Activated CD8-positive, alpha-beta T cell treated with anti-CD3 and anti-CD28 coated beads, Interleukin-2, amount 10 ng/mL, durations not matched to agents 7 days and 5 days (primary cell): ENCODE measurements at regions not wholly inside any gene's neighbourhood (a gene's known extent, or its start where the extent isn't known, plus 50 kb on each side); places are given as distances from the start of the nearest gene placed in this dataset.
"Not testable (repeated sequence)": the region's sequence is repeated elsewhere in the genome, so short reads cannot be mapped to it uniquely, and the experiment has no call there.

Experiments
- ATAC-seq: fragments of 150-1000 bp; cut with Tn5 transposase; one replicate; pipeline ENCODE4 v1.10.0; 2021; ENCODE audit warnings: moderate library complexity
- CTCF ChIA-PET: fragments of 350-600 bp; sonication (Branson Sonifier 250); formaldehyde crosslinking; loops from one replicate; lab custom pipeline; 2021; ENCODE audit warnings: antibody characterized with exemption; lab: Charles Lee
- POLR2A ChIA-PET: fragments of 350-600 bp; sonication (Branson Sonifier 250); formaldehyde crosslinking; loops from one replicate; lab custom pipeline; 2021; ENCODE audit warnings: antibody characterized with exemption; lab: Charles Lee
- DNase-seq: peaks from one replicate; pipeline ENCODE4 v3.0.0-alpha.2; 2020
- H3K27ac Mint-ChIP-seq: one replicate; pipeline ENCODE4 v1.8.0; 2021; ENCODE audit warnings: mild to moderate bottlenecking, mixed read lengths
- H3K27me3 Mint-ChIP-seq: one replicate; pipeline ENCODE4 v1.8.0; 2021; ENCODE audit warnings: low read depth, mixed read lengths
- H3K36me3 Mint-ChIP-seq: one replicate; pipeline ENCODE4 v1.8.0; 2021; ENCODE audit warnings: low read depth, mixed read lengths
- H3K4me1 Mint-ChIP-seq: one replicate; pipeline ENCODE4 v1.8.0; 2021; ENCODE audit warnings: low read depth, mixed read lengths
- H3K4me3 Mint-ChIP-seq: one replicate; pipeline ENCODE4 v1.8.0; 2021; ENCODE audit warnings: mild to moderate bottlenecking, mixed read lengths
- H3K9me3 Mint-ChIP-seq: one replicate; pipeline ENCODE4 v1.8.0; 2022; ENCODE audit warnings: mixed read lengths; ENCODE audit not compliant: insufficient read depth

DNA sequence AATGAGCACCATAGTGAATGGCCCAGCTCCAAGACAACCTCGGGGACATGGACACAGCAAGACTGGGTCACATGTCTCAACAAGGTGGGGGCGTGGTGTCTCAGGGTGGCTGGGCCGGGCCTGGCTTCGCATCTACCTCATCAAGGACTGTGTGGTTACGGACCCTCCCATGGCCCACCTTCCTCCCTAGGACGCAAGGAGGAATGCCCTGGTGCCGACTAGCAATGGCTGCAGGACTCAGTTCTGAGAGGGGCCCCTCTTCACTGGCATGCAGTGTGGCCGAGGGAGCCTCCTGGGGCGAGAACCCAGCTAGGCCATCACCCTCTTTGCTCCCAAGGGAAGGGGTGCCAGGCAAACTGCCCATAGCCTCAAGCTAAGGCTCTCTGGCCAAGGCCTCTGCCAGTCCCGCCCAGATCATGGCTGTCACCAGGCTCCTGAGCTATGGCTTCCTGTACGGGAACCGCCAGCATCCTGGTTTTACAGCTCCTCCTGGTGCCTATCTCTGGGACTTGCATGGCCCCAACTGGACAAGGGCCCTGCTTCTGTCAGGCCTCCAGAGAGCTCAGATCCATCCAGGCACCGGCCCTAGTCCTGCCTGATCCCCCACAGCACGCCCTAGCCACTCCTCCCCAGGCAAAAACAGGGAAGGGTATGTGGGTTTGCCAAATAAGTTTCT is 218.0 kb upstream of the AGTR2 start:
- no peaks in the 10 kb centered on the region for H3K27me3 Mint-ChIP-seq
- ChIA-PET POLR2A (no interaction called here), CTCF (no interaction called here)
- no peak for DNase-seq
- H3K9me3 Mint-ChIP-seq: no peaks in the 10 kb centered on the region
- no peaks in the 10 kb centered on the region for H3K4me1 Mint-ChIP-seq
- no peaks in the 10 kb centered on the region for H3K36me3 Mint-ChIP-seq
- no peak for ATAC-seq
- H3K4me3 Mint-ChIP-seq: no peak overlapping the region
- no peak overlapping the region for H3K27ac Mint-ChIP-seq

DNA sequence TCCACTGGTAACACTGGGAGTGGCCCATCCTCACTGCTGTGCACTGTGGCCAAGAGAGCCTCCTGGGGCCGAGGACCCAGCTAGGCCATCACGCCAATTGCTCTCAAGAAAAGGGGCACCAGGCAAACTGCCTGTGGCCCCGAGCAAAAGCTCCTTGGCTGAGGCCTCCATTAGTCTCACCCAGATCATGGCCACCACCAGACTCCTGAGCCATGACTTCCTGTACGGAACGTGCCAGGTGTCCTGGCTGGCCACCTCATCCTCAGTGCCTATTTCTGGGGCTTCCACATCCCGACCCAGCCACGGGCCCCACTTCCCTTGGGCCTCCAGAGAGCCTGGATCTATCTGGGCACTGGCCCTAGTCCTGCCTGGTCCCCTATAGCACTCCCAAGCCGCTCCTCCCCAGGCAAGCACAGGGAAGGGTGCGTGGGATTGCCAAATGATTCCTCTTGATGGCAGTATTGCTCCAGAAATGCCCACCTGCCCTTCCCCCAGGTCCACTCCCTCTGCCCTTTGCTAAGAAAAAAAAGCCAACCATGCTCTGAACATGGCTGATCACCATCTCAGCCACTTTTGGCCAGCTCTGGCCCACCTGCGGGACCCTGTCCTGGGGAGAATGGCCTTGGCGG is 212.6 kb upstream of the AGTR2 start:
- H3K27me3 Mint-ChIP-seq: no peaks in the 10 kb centered on the region
- H3K4me3 Mint-ChIP-seq: no peak overlapping the region
- no peak for DNase-seq
- no peaks in the 10 kb centered on the region for H3K9me3 Mint-ChIP-seq
- no peak for ATAC-seq
- H3K36me3 Mint-ChIP-seq: no peaks in the 10 kb centered on the region
- no peaks in the 10 kb centered on the region for H3K4me1 Mint-ChIP-seq
- ChIA-PET POLR2A (no interaction called here), CTCF (no interaction called here)
- no peak overlapping the region for H3K27ac Mint-ChIP-seq

DNA sequence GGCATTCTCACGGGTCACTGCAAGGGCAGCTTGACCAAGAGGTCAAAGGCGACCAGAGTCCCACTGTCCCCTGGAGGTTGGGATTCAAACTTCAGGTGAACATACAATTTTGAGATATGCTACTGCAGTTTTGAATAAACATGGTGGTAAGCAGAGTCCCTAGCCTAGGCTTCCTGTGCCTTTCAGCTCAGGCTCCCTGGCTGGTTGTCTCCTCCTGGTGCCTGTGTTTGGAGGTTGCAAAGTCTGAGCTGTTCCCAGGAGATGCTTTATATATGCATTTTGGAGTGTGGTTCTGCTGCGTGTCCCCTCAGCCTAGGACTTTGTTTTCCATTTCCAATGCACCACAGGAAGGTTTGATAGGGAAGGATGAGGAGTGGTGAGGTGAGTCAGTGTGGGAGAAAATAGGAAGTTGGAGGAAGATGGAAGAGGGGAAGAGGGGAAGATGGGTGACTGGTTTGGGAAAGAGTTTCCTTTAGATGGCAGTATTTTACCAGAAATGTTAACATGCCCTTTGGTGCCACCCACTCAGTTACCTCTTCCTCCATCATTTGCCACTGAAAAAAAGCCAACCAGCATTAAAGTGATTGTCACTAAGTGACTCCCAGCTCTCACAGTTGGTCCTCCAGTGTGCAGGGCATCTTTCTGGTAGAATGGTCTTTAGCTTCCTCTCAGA is 211.7 kb upstream of the AGTR2 start:
- Mint-ChIP-seq H3K27ac (no peak overlapping the region), H3K27me3 (no peaks in the 10 kb centered on the region), H3K4me1 (no peaks in the 10 kb centered on the region), H3K9me3 (no peaks in the 10 kb centered on the region), H3K4me3 (no peak overlapping the region), H3K36me3 (no peaks in the 10 kb centered on the region)
- ChIA-PET CTCF (no interaction called here), POLR2A (no interaction called here)
- ATAC-seq: no peak
- DNase-seq: no peak

DNA sequence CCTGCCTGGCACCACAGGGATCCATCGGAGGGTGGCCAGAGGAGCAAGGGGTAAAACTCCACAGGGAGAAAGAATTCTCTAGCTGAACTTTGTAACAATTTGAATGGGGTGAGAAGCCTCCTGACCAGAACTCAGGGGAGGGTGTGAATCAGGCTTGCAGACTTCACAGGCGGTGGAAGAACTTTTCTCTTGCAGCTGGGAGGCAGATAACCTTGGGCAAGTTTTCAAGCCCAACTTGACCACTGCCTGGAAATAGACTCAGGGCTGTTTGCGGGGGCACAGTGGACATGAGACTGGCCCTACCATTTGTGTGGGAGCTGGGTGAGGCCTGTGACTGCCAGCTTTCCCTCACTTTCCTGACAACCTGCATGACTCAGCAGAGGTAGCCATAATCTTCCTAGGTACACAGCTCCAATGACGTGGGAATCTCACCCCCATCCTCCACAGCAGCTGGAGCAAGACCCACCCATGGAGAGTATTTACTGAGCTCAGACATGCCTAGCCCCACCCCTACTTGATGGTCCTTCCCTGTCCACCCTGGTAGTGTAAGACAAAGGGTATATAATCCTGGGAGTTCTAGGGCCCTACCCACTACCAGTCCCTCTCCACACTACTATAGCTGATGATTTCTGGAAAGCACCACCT is 210.0 kb upstream of the AGTR2 start:
- DNase-seq (no peak), ATAC-seq (no peak)
- Mint-ChIP-seq H3K4me3 (no peak overlapping the region), H3K27me3 (no peaks in the 10 kb centered on the region), H3K36me3 (no peaks in the 10 kb centered on the region), H3K9me3 (no peaks in the 10 kb centered on the region), H3K4me1 (no peaks in the 10 kb centered on the region), H3K27ac (no peak overlapping the region)
- ChIA-PET CTCF (no interaction called here), POLR2A (no interaction called here)

DNA sequence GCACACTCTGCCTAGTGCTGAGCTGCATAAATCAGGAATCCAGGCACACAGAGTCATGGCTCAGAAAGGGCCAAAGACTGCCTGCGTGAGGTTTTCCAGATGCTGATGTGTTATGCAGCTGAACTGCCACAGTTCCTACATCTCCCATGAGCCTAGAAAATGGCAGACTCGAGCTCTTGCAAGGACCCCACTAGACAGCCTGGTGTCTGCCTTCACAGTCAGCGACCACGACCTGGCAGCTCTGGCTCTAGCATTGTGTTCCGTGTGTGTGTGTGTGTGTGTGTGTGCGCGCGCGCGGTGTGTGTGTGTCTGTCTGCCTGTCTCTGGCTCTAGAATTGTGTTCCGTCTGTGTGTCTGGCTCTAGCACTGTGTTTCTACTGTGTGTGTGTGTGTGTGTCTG is 203.6 kb upstream of the AGTR2 start:
- no peak overlapping the region for H3K4me3 Mint-ChIP-seq
- H3K27ac Mint-ChIP-seq: no peak overlapping the region
- H3K9me3 Mint-ChIP-seq: no peaks in the 10 kb centered on the region
- no peaks in the 10 kb centered on the region for H3K36me3 Mint-ChIP-seq
- DNase-seq (no peak), ATAC-seq (no peak)
- POLR2A ChIA-PET: no interaction called here
- CTCF ChIA-PET: no interaction called here
- H3K4me1 Mint-ChIP-seq: no peaks in the 10 kb centered on the region
- H3K27me3 Mint-ChIP-seq: peaks cover 4% of the 10 kb centered on the region

DNA sequence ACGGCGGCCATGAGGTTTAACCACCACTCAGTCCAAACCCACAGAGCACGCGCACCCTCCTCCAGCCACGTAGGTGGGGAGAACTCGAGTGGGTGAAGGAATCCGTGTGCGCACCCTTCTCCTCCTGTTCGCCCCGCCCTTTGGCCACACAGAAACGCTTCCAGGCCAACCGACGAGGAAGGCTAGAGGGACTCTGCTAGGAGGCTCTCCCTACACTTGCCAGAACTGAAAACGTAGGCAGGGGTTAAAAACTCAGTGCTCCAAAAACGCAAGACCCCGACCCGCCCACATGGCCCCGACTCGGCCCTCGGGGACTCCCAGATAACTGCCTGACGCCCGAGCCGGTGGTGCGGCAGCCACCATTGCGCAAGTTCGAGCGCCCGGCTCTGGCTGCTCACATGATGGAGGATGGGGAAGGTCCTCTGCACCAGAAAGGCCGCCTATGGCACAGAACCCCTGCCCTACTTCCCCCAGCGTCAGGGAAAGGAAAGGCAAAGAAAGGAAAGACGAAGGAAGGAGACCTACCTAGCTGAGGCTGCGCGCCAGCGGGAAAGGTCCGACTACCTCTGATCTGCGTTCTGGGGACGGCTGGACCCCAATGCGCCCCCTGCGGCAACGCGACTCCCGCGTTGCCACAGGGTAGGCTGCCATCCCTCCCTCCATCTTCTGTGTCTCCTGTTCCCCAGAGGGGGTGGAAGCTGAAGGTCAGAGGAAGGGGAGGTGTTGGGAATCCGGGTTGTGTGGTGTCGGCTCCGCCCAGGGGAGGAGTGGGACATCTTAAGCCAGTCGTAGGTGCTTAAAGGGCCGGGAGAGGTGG is 201.9 kb upstream of the AGTR2 start:
- POLR2A ChIA-PET: no interaction called here
- Mint-ChIP-seq H3K4me3 (no peak overlapping the region), H3K4me1 (no peaks in the 10 kb centered on the region), H3K27me3 (peaks cover 4% of the 10 kb centered on the region), H3K36me3 (no peaks in the 10 kb centered on the region), H3K9me3 (no peaks in the 10 kb centered on the region), H3K27ac (no peak overlapping the region)
- no peak for ATAC-seq
- CTCF ChIA-PET: no interaction called here
- DNase-seq: no peak

DNA sequence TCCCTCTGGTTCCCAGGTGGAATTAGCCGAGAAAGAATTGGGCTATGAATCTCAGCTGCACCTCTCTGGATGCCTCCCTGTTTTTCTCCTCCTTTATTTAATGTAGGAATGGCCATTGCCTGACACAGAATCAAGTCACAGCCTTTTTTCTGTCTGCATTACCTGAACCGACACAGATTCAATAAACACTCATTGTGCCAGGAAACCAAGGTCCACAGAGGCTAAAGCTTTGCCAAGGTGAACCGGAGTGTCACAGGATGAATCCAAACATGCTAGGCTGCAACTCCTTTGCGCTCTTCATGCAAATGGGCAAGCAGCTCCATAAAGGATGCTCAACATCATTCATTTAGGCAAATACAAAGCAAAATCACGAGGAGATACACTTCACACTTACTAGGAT is 199.8 kb upstream of the AGTR2 start:
- H3K27me3 Mint-ChIP-seq: peaks cover 4% of the 10 kb centered on the region
- H3K4me3 Mint-ChIP-seq: no peak overlapping the region
- no peaks in the 10 kb centered on the region for H3K4me1 Mint-ChIP-seq
- no peaks in the 10 kb centered on the region for H3K36me3 Mint-ChIP-seq
- ChIA-PET POLR2A (no interaction called here), CTCF (no interaction called here)
- DNase-seq (no peak), ATAC-seq (no peak)
- no peak overlapping the region for H3K27ac Mint-ChIP-seq
- no peaks in the 10 kb centered on the region for H3K9me3 Mint-ChIP-seq

DNA sequence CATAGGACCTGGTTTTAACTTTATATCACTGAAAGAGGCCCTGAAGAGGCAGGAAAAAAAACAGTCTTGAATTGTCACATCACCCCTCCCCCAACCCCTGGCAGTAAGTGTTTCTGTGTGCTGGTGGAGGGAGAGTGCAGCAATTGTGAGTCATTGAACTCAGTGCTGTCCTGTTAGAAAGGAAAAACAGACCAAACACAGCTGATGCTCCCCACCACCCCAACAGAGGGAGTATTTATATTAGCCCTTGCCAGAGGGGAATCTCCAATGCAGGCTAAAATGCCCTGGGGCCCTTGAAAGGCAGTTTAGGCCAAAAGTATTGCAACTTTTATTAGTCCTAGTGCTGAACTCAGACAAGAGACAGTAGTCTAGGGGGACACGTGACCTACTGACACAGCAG is 197.8 kb upstream of the AGTR2 start:
- DNase-seq (no peak), ATAC-seq (no peak)
- no peak overlapping the region for H3K4me3 Mint-ChIP-seq
- H3K27ac Mint-ChIP-seq: no peak overlapping the region
- CTCF ChIA-PET: no interaction called here
- POLR2A ChIA-PET: no interaction called here
- no peaks in the 10 kb centered on the region for H3K9me3 Mint-ChIP-seq
- H3K27me3 Mint-ChIP-seq: peaks cover 4% of the 10 kb centered on the region
- no peaks in the 10 kb centered on the region for H3K4me1 Mint-ChIP-seq
- no peaks in the 10 kb centered on the region for H3K36me3 Mint-ChIP-seq

DNA sequence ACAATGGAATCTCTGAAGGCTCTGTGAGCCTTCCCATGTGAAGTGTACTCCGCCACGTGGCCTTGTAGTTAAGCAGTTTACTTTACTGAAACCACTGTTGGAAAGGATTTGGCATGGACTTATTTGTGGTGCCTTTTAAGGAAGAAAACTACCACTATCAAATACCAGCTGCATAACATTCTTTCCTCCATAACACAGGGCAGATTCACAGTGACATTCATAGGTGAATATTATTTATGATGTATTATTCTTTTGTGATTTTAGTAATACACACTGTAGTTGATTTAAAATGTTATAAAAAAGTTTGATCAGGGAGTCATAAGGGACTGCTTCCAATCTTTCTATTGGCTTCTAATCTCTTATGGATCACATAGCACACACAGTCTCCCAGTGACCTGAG is 192.5 kb upstream of the AGTR2 start:
- H3K36me3 Mint-ChIP-seq: no peaks in the 10 kb centered on the region
- H3K4me3 Mint-ChIP-seq: no peak overlapping the region
- no peak for ATAC-seq
- no peak for DNase-seq
- POLR2A ChIA-PET: no interaction called here
- no peaks in the 10 kb centered on the region for H3K27me3 Mint-ChIP-seq
- H3K9me3 Mint-ChIP-seq: no peaks in the 10 kb centered on the region
- no peaks in the 10 kb centered on the region for H3K4me1 Mint-ChIP-seq
- no peak overlapping the region for H3K27ac Mint-ChIP-seq
- CTCF ChIA-PET: interaction anchor here (0.5 kb wide), 1 partner anchor 1136 kb away, joined by 4 read pairs; no protein-coding TSS in a partner anchor

DNA sequence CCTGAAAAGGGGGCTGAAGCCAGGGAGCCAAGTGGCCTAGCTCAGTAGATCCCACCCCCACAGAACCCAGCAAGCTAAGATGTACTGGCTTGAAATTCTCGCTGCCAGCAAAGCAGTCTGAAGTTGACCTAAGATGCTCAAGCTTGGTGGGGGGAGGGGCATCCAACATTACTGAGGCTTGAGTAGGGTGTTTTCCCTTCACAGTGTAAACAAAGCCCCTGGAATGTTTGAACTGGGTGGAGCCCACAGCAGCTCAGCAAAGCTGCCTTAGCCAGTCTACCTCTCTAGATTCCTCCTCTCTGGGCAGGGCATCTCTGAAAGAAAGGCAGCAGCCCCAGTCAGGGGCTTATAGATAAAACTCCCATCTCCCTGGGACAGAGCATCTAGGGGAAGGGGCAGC is 187.4 kb upstream of the AGTR2 start:
- H3K4me3 Mint-ChIP-seq, H3K4me1 Mint-ChIP-seq, H3K36me3 Mint-ChIP-seq, H3K27ac Mint-ChIP-seq, POLR2A ChIA-PET, H3K27me3 Mint-ChIP-seq, DNase-seq, ATAC-seq, CTCF ChIA-PET, H3K9me3 Mint-ChIP-seq: not testable (repeated sequence)

DNA sequence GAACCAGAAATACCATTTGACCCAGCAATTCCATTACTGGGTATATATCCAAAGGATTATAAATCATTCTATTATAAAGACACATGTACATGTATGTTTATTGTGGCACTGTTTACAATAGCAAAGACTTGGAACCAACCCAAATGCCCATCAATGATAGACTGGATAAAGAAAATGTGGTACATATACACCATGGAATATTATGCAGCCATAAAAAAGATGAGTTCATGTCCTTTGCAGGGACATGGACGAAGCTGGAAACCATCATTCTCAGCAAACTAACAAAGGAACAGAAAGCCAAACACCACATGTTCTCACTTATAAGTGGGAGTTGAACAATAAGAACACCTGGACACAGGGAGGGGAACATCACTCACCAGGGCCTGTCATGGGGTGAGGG is 183.1 kb upstream of the AGTR2 start:
- H3K4me3 Mint-ChIP-seq, CTCF ChIA-PET, H3K27ac Mint-ChIP-seq, DNase-seq, H3K4me1 Mint-ChIP-seq, POLR2A ChIA-PET, H3K36me3 Mint-ChIP-seq, H3K9me3 Mint-ChIP-seq, H3K27me3 Mint-ChIP-seq, ATAC-seq: not testable (repeated sequence)
